HG02870 (cell line): ENCODE measurements at regions not wholly inside any gene's neighbourhood (a gene's known extent, or its start where the extent isn't known, plus 50 kb on each side); places are given as distances from the start of the nearest gene placed in this dataset.

Source experiments
- ATAC-seq: cut with Tn5 transposase; IDR thresholded peaks from one replicate; pipeline ENCODE4 v1.9.1; 2021; ENCODE audit warnings: mild to moderate bottlenecking, moderate library complexity; ENCODE audit not compliant: unreplicated experiment

- no peak for ATAC-seq
Measured at GRCh38 chr2:4673025-4673489, 969.7 kb downstream of the DCDC2C start.

- ATAC-seq = no peak
Measured at GRCh38 chr2:4674007-4674406, 970.6 kb downstream of the DCDC2C start.

GRCh38 chr2:4675295-4675694 lies 971.9 kb downstream of the DCDC2C start:
- ATAC-seq = no peak

GRCh38 chr2:4678927-4679326 lies 975.6 kb downstream of the DCDC2C start:
- no peak for ATAC-seq

- ATAC-seq = no peak
Measured at GRCh38 chr2:4679391-4679790, 976.0 kb downstream of the DCDC2C start.

- ATAC-seq = no peak
Measured at GRCh38 chr2:4684921-4685320, 981.5 kb downstream of the DCDC2C start.

GRCh38 chr2:4690913-4691312 lies 987.5 kb downstream of the DCDC2C start:
- no peak for ATAC-seq

- no peak for ATAC-seq
Measured at GRCh38 chr2:4693266-4693665, 989.9 kb downstream of the DCDC2C start.

- no peak for ATAC-seq
Measured at GRCh38 chr2:4695281-4695861, 992.0 kb downstream of the DCDC2C start.

- ATAC-seq = no peak
Measured at GRCh38 chr2:4715065-4715464, 977.1 kb upstream of the SOX11 start.

GRCh38 chr2:4718777-4719176 lies 973.4 kb upstream of the SOX11 start:
- ATAC-seq = no peak

GRCh38 chr2:4725618-4726017 lies 966.6 kb upstream of the SOX11 start:
- no peak for ATAC-seq

- no peak for ATAC-seq
Measured at GRCh38 chr2:4732560-4732959, 959.6 kb upstream of the SOX11 start.

GRCh38 chr2:4745056-4745991 lies 946.9 kb upstream of the SOX11 start:
- ATAC-seq = no peak

GRCh38 chr2:4753721-4754120 lies 938.5 kb upstream of the SOX11 start:
- ATAC-seq = no peak

GRCh38 chr2:4762951-4763376 lies 929.2 kb upstream of the SOX11 start:
- ATAC-seq = no peak

GRCh38 chr2:4765787-4766530 lies 926.2 kb upstream of the SOX11 start:
- ATAC-seq = no peak

GRCh38 chr2:4775668-4776067 lies 916.5 kb upstream of the SOX11 start:
- ATAC-seq = no peak

GRCh38 chr2:4780679-4781078 lies 911.5 kb upstream of the SOX11 start:
- ATAC-seq = no peak

GRCh38 chr2:4782647-4783046 lies 909.5 kb upstream of the SOX11 start:
- no peak for ATAC-seq

- no peak for ATAC-seq
Measured at GRCh38 chr2:4791488-4791887, 900.7 kb upstream of the SOX11 start.

- ATAC-seq = no peak
Measured at GRCh38 chr2:4792126-4792525, 900.1 kb upstream of the SOX11 start.
